ENCODE measurements at regions not wholly inside any gene's neighbourhood (a gene's known extent, or its start where the extent isn't known, plus 50 kb on each side); places are given as distances from the start of the nearest gene placed in this dataset.

GRCh38 chr3:193791041-193792032 lies 198.3 kb downstream of the OPA1 start:
- Mint-ChIP-seq H3K27ac (peak overlapping the region; percentile 46), H3K9me3 (ENCODE audit: low read depth) (no peaks in the 10 kb centered on the region), H3K4me3 (ENCODE audit: low read depth) (no peak overlapping the region), H3K27me3 (peaks cover 5% of the 10 kb centered on the region), H3K4me1 (ENCODE audit: low read depth) (peaks cover 61% of the 10 kb centered on the region), H3K36me3 (ENCODE audit: insufficient read depth) (no peaks in the 10 kb centered on the region)
- DNase-seq (ENCODE audit: low spot score, unreplicated experiment), result no peak
- no peak for TF ChIP-seq CTCF (IDR thresholded peaks at IDR 0.05; ENCODE audit: unreplicated experiment)

GRCh38 chr3:193793123-193793522 lies 200.1 kb downstream of the OPA1 start:
- DNase-seq (ENCODE audit: low spot score, unreplicated experiment), result no peak
- no peak for TF ChIP-seq CTCF (IDR thresholded peaks at IDR 0.05; ENCODE audit: unreplicated experiment)
- no peak overlapping the region for H3K27ac Mint-ChIP-seq
- H3K36me3 Mint-ChIP-seq (ENCODE audit: insufficient read depth), result no peaks in the 10 kb centered on the region
- no peak overlapping the region for H3K4me3 Mint-ChIP-seq (ENCODE audit: low read depth)
- peaks cover 51% of the 10 kb centered on the region for H3K4me1 Mint-ChIP-seq (ENCODE audit: low read depth)
- H3K9me3 Mint-ChIP-seq (ENCODE audit: low read depth), result no peaks in the 10 kb centered on the region
- peaks cover 5% of the 10 kb centered on the region for H3K27me3 Mint-ChIP-seq

- no peaks in the 10 kb centered on the region for H3K36me3 Mint-ChIP-seq (ENCODE audit: insufficient read depth)
- H3K27ac Mint-ChIP-seq, result no peak overlapping the region
- TF ChIP-seq CTCF (IDR thresholded peaks at IDR 0.05; ENCODE audit: unreplicated experiment), result no peak
- no peak for DNase-seq (ENCODE audit: low spot score, unreplicated experiment)
- no peak overlapping the region for H3K4me3 Mint-ChIP-seq (ENCODE audit: low read depth)
- H3K9me3 Mint-ChIP-seq (ENCODE audit: low read depth), result no peaks in the 10 kb centered on the region
- peaks cover 43% of the 10 kb centered on the region for H3K4me1 Mint-ChIP-seq (ENCODE audit: low read depth)
- peaks cover 5% of the 10 kb centered on the region for H3K27me3 Mint-ChIP-seq
Measured at GRCh38 chr3:193794002-193794881, 201.2 kb downstream of the OPA1 start.

- no peak overlapping the region for H3K4me3 Mint-ChIP-seq (ENCODE audit: low read depth)
- no peaks in the 10 kb centered on the region for H3K9me3 Mint-ChIP-seq (ENCODE audit: low read depth)
- DNase-seq (ENCODE audit: low spot score, unreplicated experiment), result no peak
- no peak overlapping the region for H3K27ac Mint-ChIP-seq
- peaks cover 37% of the 10 kb centered on the region for H3K4me1 Mint-ChIP-seq (ENCODE audit: low read depth)
- no peak for TF ChIP-seq CTCF (IDR thresholded peaks at IDR 0.05; ENCODE audit: unreplicated experiment)
- no peaks in the 10 kb centered on the region for H3K36me3 Mint-ChIP-seq (ENCODE audit: insufficient read depth)
- H3K27me3 Mint-ChIP-seq, result peaks cover 5% of the 10 kb centered on the region
Measured at GRCh38 chr3:193795062-193795690, 202.2 kb downstream of the OPA1 start.

- H3K4me3 Mint-ChIP-seq (ENCODE audit: low read depth), result no peak overlapping the region
- no peak overlapping the region for H3K27ac Mint-ChIP-seq
- peaks cover 28% of the 10 kb centered on the region for H3K4me1 Mint-ChIP-seq (ENCODE audit: low read depth)
- H3K27me3 Mint-ChIP-seq, result peaks cover 4% of the 10 kb centered on the region
- DNase-seq (ENCODE audit: low spot score, unreplicated experiment), result no peak
- H3K9me3 Mint-ChIP-seq (ENCODE audit: low read depth), result no peaks in the 10 kb centered on the region
- TF ChIP-seq CTCF (IDR thresholded peaks at IDR 0.05; ENCODE audit: unreplicated experiment), result no peak
- no peaks in the 10 kb centered on the region for H3K36me3 Mint-ChIP-seq (ENCODE audit: insufficient read depth)
Measured at GRCh38 chr3:193796089-193796488, 203.1 kb downstream of the OPA1 start.
